Keratinocyte (primary cell): ENCODE measurements at regions not wholly inside any gene's neighbourhood (a gene's known extent, or its start where the extent isn't known, plus 50 kb on each side); places are given as distances from the start of the nearest gene placed in this dataset.
"Not testable (repeated sequence)": the region's sequence is repeated elsewhere in the genome, so short reads cannot be mapped to it uniquely, and the experiment has no call there.

Experiments used
- DNase-seq: peaks from one replicate; pipeline ENCODE4 v3.0.0-alpha.2; 2011; ENCODE audit warnings: low read depth, missing footprints, low spot score
- FAIRE-seq: peaks from 2 replicates; lab custom pipeline; 2011; peaks lifted over from hg19 to GRCh38; lab: Jason Lieb, UNC
- H2AFZ ChIP-seq: 2 replicates; pipeline ENCODE4 v1.6.0; 2012; ENCODE audit warnings: low read length, control low read depth, inconsistent platforms; ENCODE audit not compliant: control insufficient read depth
- H3K27ac ChIP-seq: 2 replicates; pipeline ENCODE4 v1.5.1; 2011; ENCODE audit warnings: low read length; ENCODE audit not compliant: control insufficient read depth, insufficient read depth
- H3K27me3 ChIP-seq: 3 replicates; pipeline ENCODE4 v1.6.0; 2011; ENCODE audit warnings: low read length; ENCODE audit not compliant: control insufficient read depth, insufficient read depth; ENCODE audit errors: extremely low read depth
- H3K36me3 ChIP-seq, 2 experiments: 2 replicates in 1 of 2; 3 replicates in 1 of 2; pipeline ENCODE4 v1.5.1; 2011; ENCODE audit warnings: low read length in 2 of 2, mild to moderate bottlenecking in 1 of 2; ENCODE audit not compliant: control insufficient read depth in 2 of 2, insufficient read depth in 2 of 2; ENCODE audit errors: extremely low read depth in 1 of 2
- H3K4me1 ChIP-seq: 3 replicates; pipeline ENCODE4 v1.5.1; 2011; ENCODE audit warnings: low read length; ENCODE audit not compliant: control insufficient read depth, insufficient read depth; ENCODE audit errors: extremely low read depth
- H3K4me2 ChIP-seq: 3 replicates; pipeline ENCODE4 v1.6.0; 2011; ENCODE audit warnings: low read depth, low read length; ENCODE audit not compliant: control insufficient read depth, insufficient read depth; ENCODE audit errors: extremely low read depth
- H3K4me3 ChIP-seq, 3 experiments: fragments of 200-600 bp in 1 of 3; sonication (generic) in 1 of 3; 2 replicates in 2 of 3; 3 replicates in 1 of 3; pipeline ENCODE4 v1.5.1; 2011 to 2016; ENCODE audit warnings: low read length in 3 of 3, mild to moderate bottlenecking in 3 of 3, control low read depth in 2 of 3, inconsistent platforms in 1 of 3, low read depth in 1 of 3, mixed read lengths in 1 of 3, mixed run types in 1 of 3, moderate library complexity in 1 of 3; ENCODE audit not compliant: control insufficient read depth in 2 of 3, insufficient read depth in 2 of 3; ENCODE audit errors: extremely low read depth in 1 of 3
- H3K79me2 ChIP-seq: 2 replicates; pipeline ENCODE4 v1.6.0; 2012; ENCODE audit warnings: low read length; ENCODE audit not compliant: control insufficient read depth, insufficient read depth
- H3K9ac ChIP-seq: 3 replicates; pipeline ENCODE4 v1.6.0; 2011; ENCODE audit warnings: low read length; ENCODE audit not compliant: control insufficient read depth, insufficient read depth; ENCODE audit errors: extremely low read depth
- H3K9me1 ChIP-seq: 3 replicates; pipeline ENCODE4 v1.6.0; 2011; ENCODE audit warnings: low read length; ENCODE audit not compliant: control insufficient read depth, insufficient read depth; ENCODE audit errors: extremely low read depth
- H3K9me3 ChIP-seq: 2 replicates; pipeline ENCODE4 v1.5.1; 2012; ENCODE audit warnings: low read depth, low read length; ENCODE audit not compliant: control insufficient read depth
- H4K20me1 ChIP-seq: 3 replicates; pipeline ENCODE4 v1.6.0; 2011; ENCODE audit warnings: low read length; ENCODE audit not compliant: control insufficient read depth, insufficient read depth; ENCODE audit errors: extremely low read depth
- EZH2 ChIP-seq: IDR thresholded peaks from one replicate; pipeline ENCODE4 v1.6.1; 2012; ENCODE audit warnings: inconsistent platforms, mild to moderate bottlenecking, low read length, moderate library complexity
- dilution Hi-C: fragments of 300-500 bp; cut with MboI; formaldehyde crosslinking; loops from one replicate; pipeline ENCODE4 v1.7.0; 2020; ENCODE audit warnings: low sequenced_read_pairs; ENCODE audit not compliant: extremely low pct_ligation_motif_present
- TF ChIP-seq, protein P1 (sequence below), 3 experiments: IDR thresholded peaks in 1 of 3; conservative IDR thresholded peaks in 1 of 3; optimal IDR thresholded peaks in 1 of 3; 2 replicates in 2 of 3; 3 replicates in 1 of 3; pipeline versions ENCODE3 to v1.5.1; 2011; ENCODE audit warnings: low read length in 3 of 3, mild to moderate bottlenecking in 3 of 3, moderate library complexity in 2 of 3, control low read depth in 1 of 3, inconsistent platforms in 1 of 3; ENCODE audit not compliant: insufficient read depth in 2 of 3; ENCODE audit errors: extremely low read depth in 1 of 3

DNA sequence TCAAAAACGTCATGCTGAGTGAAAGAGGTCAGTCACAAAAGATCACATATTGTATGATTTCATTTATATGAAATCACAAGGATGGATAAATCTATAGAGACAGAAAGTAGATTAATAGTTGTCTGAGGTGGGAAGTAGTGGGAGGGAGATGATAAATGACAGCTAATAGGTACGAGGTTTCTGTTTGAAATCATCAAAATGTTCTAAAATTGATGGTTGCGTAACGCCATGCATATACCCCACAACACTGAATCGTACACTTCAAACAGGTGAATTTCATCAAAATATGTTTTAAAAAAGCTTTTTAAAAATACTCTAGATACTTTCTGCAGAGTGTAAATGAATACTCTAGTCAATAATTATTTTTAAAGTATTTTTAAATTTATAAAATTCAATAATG is 303.0 kb upstream of the STAC start:
- no peaks in the 10 kb centered on the region for H3K36me3 ChIP-seq
- no peaks in the 10 kb centered on the region for H3K9me1 ChIP-seq
- no peak overlapping the region for H3K9ac ChIP-seq
- H3K9me3 ChIP-seq: no peaks in the 10 kb centered on the region
- H3K4me2 ChIP-seq: no peak overlapping the region
- H3K4me1 ChIP-seq: no peaks in the 10 kb centered on the region
- DNase-seq: no peak
- no peak for FAIRE-seq
- H3K79me2 ChIP-seq: no peaks in the 10 kb centered on the region
- H4K20me1 ChIP-seq: no peaks in the 10 kb centered on the region
- H2AFZ ChIP-seq: no peak overlapping the region
- no peak overlapping the region for H3K4me3 ChIP-seq
- dilution Hi-C loops: no loop called here
- no peaks in the 10 kb centered on the region for H3K27me3 ChIP-seq
- TF ChIP-seq, protein P1, sequence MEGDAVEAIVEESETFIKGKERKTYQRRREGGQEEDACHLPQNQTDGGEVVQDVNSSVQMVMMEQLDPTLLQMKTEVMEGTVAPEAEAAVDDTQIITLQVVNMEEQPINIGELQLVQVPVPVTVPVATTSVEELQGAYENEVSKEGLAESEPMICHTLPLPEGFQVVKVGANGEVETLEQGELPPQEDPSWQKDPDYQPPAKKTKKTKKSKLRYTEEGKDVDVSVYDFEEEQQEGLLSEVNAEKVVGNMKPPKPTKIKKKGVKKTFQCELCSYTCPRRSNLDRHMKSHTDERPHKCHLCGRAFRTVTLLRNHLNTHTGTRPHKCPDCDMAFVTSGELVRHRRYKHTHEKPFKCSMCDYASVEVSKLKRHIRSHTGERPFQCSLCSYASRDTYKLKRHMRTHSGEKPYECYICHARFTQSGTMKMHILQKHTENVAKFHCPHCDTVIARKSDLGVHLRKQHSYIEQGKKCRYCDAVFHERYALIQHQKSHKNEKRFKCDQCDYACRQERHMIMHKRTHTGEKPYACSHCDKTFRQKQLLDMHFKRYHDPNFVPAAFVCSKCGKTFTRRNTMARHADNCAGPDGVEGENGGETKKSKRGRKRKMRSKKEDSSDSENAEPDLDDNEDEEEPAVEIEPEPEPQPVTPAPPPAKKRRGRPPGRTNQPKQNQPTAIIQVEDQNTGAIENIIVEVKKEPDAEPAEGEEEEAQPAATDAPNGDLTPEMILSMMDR (optimal IDR thresholded peaks at IDR 0.05 in 1 of 3, IDR thresholded peaks at IDR 0.05 in 1 of 3, conservative IDR thresholded peaks at IDR 0.05 in 1 of 3; ENCODE audit: extremely low read depth in 1 of 3, insufficient read depth in 2 of 3, low read length in 3 of 3): no peak
- no peak for TF ChIP-seq EZH2
- no peak overlapping the region for H3K27ac ChIP-seq

- H3K4me1 ChIP-seq, H4K20me1 ChIP-seq, H3K36me3 ChIP-seq, H3K4me3 ChIP-seq, H3K9me1 ChIP-seq, H3K27ac ChIP-seq, DNase-seq, H2AFZ ChIP-seq, H3K79me2 ChIP-seq, dilution Hi-C loops, H3K9ac ChIP-seq, FAIRE-seq, H3K9me3 ChIP-seq, H3K27me3 ChIP-seq, H3K4me2 ChIP-seq: not testable (repeated sequence)
Measured at GRCh38 chr3:36082958-36083357, 297.3 kb upstream of the STAC start.

GRCh38 chr3:36095238-36095637 is 285.1 kb upstream of the STAC start:
- H3K4me1 ChIP-seq: no peaks in the 10 kb centered on the region
- no peaks in the 10 kb centered on the region for H3K27me3 ChIP-seq
- H3K4me3 ChIP-seq: no peak overlapping the region
- no peak overlapping the region for H3K9ac ChIP-seq
- H2AFZ ChIP-seq: no peak overlapping the region
- no peaks in the 10 kb centered on the region for H3K36me3 ChIP-seq
- no peaks in the 10 kb centered on the region for H3K79me2 ChIP-seq
- TF ChIP-seq, protein P1 (optimal IDR thresholded peaks at IDR 0.05 in 1 of 3, IDR thresholded peaks at IDR 0.05 in 1 of 3, conservative IDR thresholded peaks at IDR 0.05 in 1 of 3; ENCODE audit: extremely low read depth in 1 of 3, insufficient read depth in 2 of 3, low read length in 3 of 3): no peak
- TF ChIP-seq EZH2: no peak
- no peaks in the 10 kb centered on the region for H3K9me3 ChIP-seq
- FAIRE-seq (no peak), DNase-seq (no peak)
- H3K9me1 ChIP-seq: no peaks in the 10 kb centered on the region
- no peak overlapping the region for H3K4me2 ChIP-seq
- dilution Hi-C loops: no loop called here
- H3K27ac ChIP-seq: no peak overlapping the region
- H4K20me1 ChIP-seq: no peaks in the 10 kb centered on the region
